Coronary artery (tissue), 2 donors: ENCODE measurements at regions not wholly inside any gene's neighbourhood (a gene's known extent, or its start where the extent isn't known, plus 50 kb on each side); places are given as distances from the start of the nearest gene placed in this dataset.
"Not testable (repeated sequence)": the region's sequence is repeated elsewhere in the genome, so short reads cannot be mapped to it uniquely, and the experiment has no call there.

Experiments used
- DNase-seq: peaks from one replicate; pipeline ENCODE4 v3.0.0-alpha.2; 2017; ENCODE audit warnings: low spot score
- H3K27ac ChIP-seq, 2 donors: fragments of 200-600 bp; sonication (generic); one replicate each; pipeline ENCODE4 v1.5.1; 2016 to 2019
- H3K4me3 ChIP-seq: fragments of 200-600 bp; sonication (generic); 2 replicates; pipeline ENCODE4 v1.5.1; 2016; ENCODE audit warnings: mild to moderate bottlenecking, moderate library complexity
- CTCF ChIP-seq: fragments of 200-600 bp; sonication (generic); IDR thresholded peaks from one replicate; pipeline ENCODE4 v1.5.1; 2019; ENCODE audit warnings: antibody characterized with exemption

- DNase-seq: no peak
- Histone ChIP-seq H3K4me3 (no peak overlapping the region), H3K27ac (no peak overlapping the region)
- no peak for TF ChIP-seq CTCF
Measured at GRCh38 chr11:42800041-42800440, 511.8 kb upstream of the API5 start.

GRCh38 chr11:42802201-42802899 lies 509.4 kb upstream of the API5 start:
- DNase-seq: no peak
- Histone ChIP-seq H3K4me3 (no peak overlapping the region), H3K27ac (no peak overlapping the region)
- no peak for TF ChIP-seq CTCF

- no peak overlapping the region for H3K27ac ChIP-seq
- TF ChIP-seq CTCF: no peak
- no peak overlapping the region for H3K4me3 ChIP-seq
- DNase-seq: no peak
Measured at GRCh38 chr11:42806191-42806590, 505.6 kb upstream of the API5 start.

GRCh38 chr11:42812361-42812760 lies 499.4 kb upstream of the API5 start:
- H3K27ac ChIP-seq: no peak overlapping the region
- no peak for DNase-seq
- TF ChIP-seq CTCF: no peak
- H3K4me3 ChIP-seq: no peak overlapping the region

GRCh38 chr11:42812960-42813359 lies 498.8 kb upstream of the API5 start:
- no peak overlapping the region for H3K27ac ChIP-seq
- no peak for TF ChIP-seq CTCF
- no peak for DNase-seq
- H3K4me3 ChIP-seq: no peak overlapping the region

GRCh38 chr11:42816471-42816870 lies 495.3 kb upstream of the API5 start:
- no peak overlapping the region for H3K4me3 ChIP-seq
- no peak overlapping the region for H3K27ac ChIP-seq
- no peak for TF ChIP-seq CTCF
- DNase-seq: no peak

GRCh38 chr11:42819126-42819525 lies 492.7 kb upstream of the API5 start:
- no peak for DNase-seq
- Histone ChIP-seq H3K4me3 (no peak overlapping the region), H3K27ac (no peak overlapping the region)
- TF ChIP-seq CTCF: no peak

- not testable (repeated sequence) for H3K4me3 ChIP-seq, H3K27ac ChIP-seq, DNase-seq
Measured at GRCh38 chr11:42822188-42822587, 489.6 kb upstream of the API5 start.
